Endothelial cell of hepatic sinusoid (primary cell): ENCODE measurements at regions not wholly inside any gene's neighbourhood (a gene's known extent, or its start where the extent isn't known, plus 50 kb on each side); places are given as distances from the start of the nearest gene placed in this dataset.

ENCODE experiments used
- in situ Hi-C: cut with HindIII; loops from 2 replicates; pipeline ENCODE4 v1.10.0; 2017; ENCODE audit warnings: low sequenced_read_pairs

GRCh38 chr5:162484095-162484494, 416.5 kb downstream of the GABRG2 start:
- in situ Hi-C loops: no loop called here

GRCh38 chr5:162484986-162485385, 417.4 kb downstream of the GABRG2 start:
- in situ Hi-C loops: no loop called here

GRCh38 chr5:162485666-162486292, 418.2 kb downstream of the GABRG2 start:
- in situ Hi-C loops: no loop called here

- in situ Hi-C loops: no loop called here
Measured at GRCh38 chr5:162487528-162488525, 420.3 kb downstream of the GABRG2 start.

GRCh38 chr5:162496100-162496808, 428.7 kb downstream of the GABRG2 start:
- in situ Hi-C loops: no loop called here

GRCh38 chr5:162497455-162497854, 429.9 kb downstream of the GABRG2 start:
- in situ Hi-C loops: no loop called here

- in situ Hi-C loops: no loop called here
Measured at GRCh38 chr5:162502780-162503179, 435.2 kb downstream of the GABRG2 start.

- in situ Hi-C loops: no loop called here
Measured at GRCh38 chr5:162503796-162504195, 436.2 kb downstream of the GABRG2 start.

GRCh38 chr5:162512935-162513565, 445.5 kb downstream of the GABRG2 start:
- in situ Hi-C loops: no loop called here

GRCh38 chr5:162514116-162514515, 446.5 kb downstream of the GABRG2 start:
- in situ Hi-C loops: no loop called here

- in situ Hi-C loops: no loop called here
Measured at GRCh38 chr5:162520878-162521277, 453.3 kb downstream of the GABRG2 start.

GRCh38 chr5:162529209-162529608, 461.6 kb downstream of the GABRG2 start:
- in situ Hi-C loops: no loop called here

GRCh38 chr5:162529886-162530285, 462.3 kb downstream of the GABRG2 start:
- in situ Hi-C loops: no loop called here

- in situ Hi-C loops: no loop called here
Measured at GRCh38 chr5:162543437-162543836, 475.9 kb downstream of the GABRG2 start.

- in situ Hi-C loops: no loop called here
Measured at GRCh38 chr5:162544905-162545304, 477.3 kb downstream of the GABRG2 start.

GRCh38 chr5:162550236-162550635, 482.7 kb downstream of the GABRG2 start:
- in situ Hi-C loops: no loop called here

GRCh38 chr5:162558120-162558519, 490.5 kb downstream of the GABRG2 start:
- in situ Hi-C loops: no loop called here

- in situ Hi-C loops: no loop called here
Measured at GRCh38 chr5:162567644-162568043, 500.1 kb downstream of the GABRG2 start.

- in situ Hi-C loops: no loop called here
Measured at GRCh38 chr5:162573758-162574157, 506.2 kb downstream of the GABRG2 start.

GRCh38 chr5:162591724-162592123, 524.2 kb downstream of the GABRG2 start:
- in situ Hi-C loops: no loop called here

- in situ Hi-C loops: no loop called here
Measured at GRCh38 chr5:162593881-162594280, 526.3 kb downstream of the GABRG2 start.
